ENCODE measurements at regions not wholly inside any gene's neighbourhood (a gene's known extent, or its start where the extent isn't known, plus 50 kb on each side); places are given as distances from the start of the nearest gene placed in this dataset.
"Not testable (repeated sequence)": the region's sequence is repeated elsewhere in the genome, so short reads cannot be mapped to it uniquely, and the experiment has no call there.

- no peak for DNase-seq
Observed at GRCh38 chr7:32221736-32222135, 151.5 kb upstream of the PDE1C start.

GRCh38 chr7:32221056-32221455 lies 150.8 kb upstream of the PDE1C start:
- DNase-seq, result no peak

GRCh38 chr7:32219831-32220230 lies 149.6 kb upstream of the PDE1C start:
- not testable (repeated sequence) for DNase-seq

GRCh38 chr7:32219416-32219815 lies 149.2 kb upstream of the PDE1C start:
- no peak for DNase-seq

GRCh38 chr7:32218741-32219288 lies 148.6 kb upstream of the PDE1C start:
- no peak for DNase-seq

- DNase-seq, result no peak
Observed at GRCh38 chr7:32218154-32218467, 147.9 kb upstream of the PDE1C start.

GRCh38 chr7:32217341-32218153 lies 147.3 kb upstream of the PDE1C start:
- DNase-seq, result no peak

GRCh38 chr7:32216759-32217158 lies 146.6 kb upstream of the PDE1C start:
- DNase-seq, result no peak

- DNase-seq, result no peak
Observed at GRCh38 chr7:32215697-32216096, 145.5 kb upstream of the PDE1C start.

- DNase-seq, result no peak
Observed at GRCh38 chr7:32214913-32215312, 144.7 kb upstream of the PDE1C start.

- DNase-seq, result no peak
Observed at GRCh38 chr7:32212321-32212720, 142.1 kb upstream of the PDE1C start.

- peak; percentile 6 for DNase-seq
Observed at GRCh38 chr7:32206987-32207386, 136.8 kb upstream of the PDE1C start.

GRCh38 chr7:32206488-32206887 lies 136.3 kb upstream of the PDE1C start:
- DNase-seq, result no peak

GRCh38 chr7:32205298-32205824 lies 135.2 kb upstream of the PDE1C start:
- DNase-seq, result not testable (repeated sequence)

GRCh38 chr7:32204361-32205018 lies 134.3 kb upstream of the PDE1C start:
- peak; percentile 97 for DNase-seq

GRCh38 chr7:32200646-32201045 lies 130.4 kb upstream of the PDE1C start:
- no peak for DNase-seq

GRCh38 chr7:32194537-32194936 lies 124.3 kb upstream of the PDE1C start:
- no peak for DNase-seq

GRCh38 chr7:32191305-32191704 lies 121.1 kb upstream of the PDE1C start:
- no peak for DNase-seq

- DNase-seq, result no peak
Observed at GRCh38 chr7:32179567-32179966, 109.4 kb upstream of the PDE1C start.

- no peak for DNase-seq
Observed at GRCh38 chr7:32178677-32179366, 108.6 kb upstream of the PDE1C start.

- DNase-seq, result no peak
Observed at GRCh38 chr7:32177232-32177631, 107.0 kb upstream of the PDE1C start.

- DNase-seq, result no peak
Observed at GRCh38 chr7:32175099-32175498, 104.9 kb upstream of the PDE1C start.

GRCh38 chr7:32171248-32171647 lies 101.0 kb upstream of the PDE1C start:
- no peak for DNase-seq

- no peak for DNase-seq
Observed at GRCh38 chr7:32170838-32171237, 100.6 kb upstream of the PDE1C start.
